ENCODE measurements at regions not wholly inside any gene's neighbourhood (a gene's known extent, or its start where the extent isn't known, plus 50 kb on each side); places are given as distances from the start of the nearest gene placed in this dataset.
"Not testable (repeated sequence)": the region's sequence is repeated elsewhere in the genome, so short reads cannot be mapped to it uniquely, and the experiment has no call there.

GRCh38 chr2:132332345-132333033 lies 84.1 kb upstream of the GPR39 start:
- not testable (repeated sequence) for DNase-seq

- not testable (repeated sequence) for DNase-seq
Measured at GRCh38 chr2:132337135-132337534, 79.5 kb upstream of the GPR39 start.

GRCh38 chr2:132337844-132338243 lies 78.8 kb upstream of the GPR39 start:
- DNase-seq, result not testable (repeated sequence)

- DNase-seq, result peak; percentile 87
Measured at GRCh38 chr2:132347041-132347780, 69.4 kb upstream of the GPR39 start.

- peak; percentile 67 for DNase-seq
Measured at GRCh38 chr2:132349092-132349687, 67.4 kb upstream of the GPR39 start.

- DNase-seq, result not testable (repeated sequence)
Measured at GRCh38 chr2:132351668-132352067, 64.9 kb upstream of the GPR39 start.

- peak; percentile 66 for DNase-seq
Measured at GRCh38 chr2:132352481-132353001, 64.1 kb upstream of the GPR39 start.

GRCh38 chr2:132353380-132353779 lies 63.2 kb upstream of the GPR39 start:
- DNase-seq, result not testable (repeated sequence)

GRCh38 chr2:132360964-132361363 lies 55.6 kb upstream of the GPR39 start:
- DNase-seq, result not testable (repeated sequence)

- not testable (repeated sequence) for DNase-seq
Measured at GRCh38 chr2:132361498-132361897, 55.1 kb upstream of the GPR39 start.

GRCh38 chr2:132363352-132363751 lies 53.3 kb upstream of the GPR39 start:
- DNase-seq, result not testable (repeated sequence)

GRCh38 chr2:132365963-132366362 lies 50.6 kb upstream of the GPR39 start:
- DNase-seq, result not testable (repeated sequence)

GRCh38 chr2:132366421-132367180 lies 50.0 kb upstream of the GPR39 start:
- DNase-seq, result no peak
